OCI-LY1 (cell line): ENCODE measurements at regions not wholly inside any gene's neighbourhood (a gene's known extent, or its start where the extent isn't known, plus 50 kb on each side); places are given as distances from the start of the nearest gene placed in this dataset.

ENCODE experiments used
- CTCF ChIP-seq: fragments of 200-600 bp; sonication (generic), shearing (Covaris generic); IDR thresholded peaks from 2 replicates; pipeline ENCODE4 v1.5.1; 2017; ENCODE audit warnings: mild to moderate bottlenecking, antibody characterized with exemption, low read length, moderate library complexity, mixed read lengths
- EZH2 ChIP-seq: fragments of 200-600 bp; sonication (generic), shearing (Covaris generic); IDR thresholded peaks from 2 replicates; pipeline ENCODE4 v1.8.0; 2017; ENCODE audit warnings: borderline replicate concordance, mixed run types, mild to moderate bottlenecking, antibody characterized with exemption, low read length, moderate library complexity, mixed read lengths

DNA sequence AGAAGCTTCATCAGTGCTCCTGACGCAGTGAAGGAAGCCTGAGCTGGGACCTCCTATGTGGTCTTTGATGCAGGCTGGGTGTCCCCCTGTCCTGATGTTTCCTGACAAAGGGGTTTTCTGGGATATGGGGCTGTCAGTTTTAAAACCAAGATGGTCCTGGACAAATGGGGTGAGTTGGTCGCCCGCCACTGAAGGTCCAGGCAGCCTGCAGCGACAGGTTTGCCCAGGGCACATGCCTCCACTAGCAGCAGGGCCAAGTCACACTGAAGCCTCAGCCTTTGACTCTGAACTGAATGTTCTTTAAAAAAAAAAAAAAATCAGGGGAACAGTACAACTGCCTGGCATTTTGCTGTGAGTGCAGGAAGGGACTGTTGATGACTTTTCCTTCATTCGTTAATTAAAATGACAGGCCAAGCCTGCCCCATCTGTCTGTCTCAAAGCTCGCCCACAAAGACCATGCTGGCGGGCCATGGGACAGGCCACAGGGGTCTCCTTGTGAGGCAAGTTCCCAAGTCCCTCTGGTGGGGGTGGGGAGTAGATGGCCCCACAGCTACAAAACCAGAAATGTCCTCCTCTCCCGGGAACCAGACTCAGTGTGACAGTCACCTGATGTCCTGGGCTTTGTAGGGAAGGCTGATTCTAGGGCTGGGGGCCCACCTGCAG, 274.8 kb downstream of the CTTN start:
- TF ChIP-seq CTCF (no peak), EZH2 (no peak)
